Caco-2 (cell line): ENCODE measurements at regions not wholly inside any gene's neighbourhood (a gene's known extent, or its start where the extent isn't known, plus 50 kb on each side); places are given as distances from the start of the nearest gene placed in this dataset.
"Not testable (repeated sequence)": the region's sequence is repeated elsewhere in the genome, so short reads cannot be mapped to it uniquely, and the experiment has no call there.

Experiments used
- BruUV-seq: library from RNA; stranded (reverse); fragments of 400-500 nt; replicated peaks from 2 replicates; lab custom pipeline; 2021; lab: Mats Ljungman, UMichigan
- CTCF ChIA-PET: fragments of 300-600 bp; sonication (Branson Sonifier 250); formaldehyde crosslinking; loops from one replicate; lab custom pipeline; 2022; ENCODE audit warnings: antibody characterized with exemption; lab: Charles Lee
- POLR2A ChIA-PET: fragments of 300-600 bp; sonication (Branson Sonifier 250); formaldehyde crosslinking; loops from one replicate; lab custom pipeline; 2022; ENCODE audit warnings: antibody characterized with exemption; lab: Charles Lee
- DNase-seq, 2 experiments: peaks; one replicate each; pipeline versions ENCODE4 v3.0.0 to v3.0.0-alpha.2; 2020 to 2022
- H3K27me3 ChIP-seq: replicated peaks from 2 replicates; pipeline ENCODE4 v1.6.0; 2011; ENCODE audit warnings: low read length; ENCODE audit not compliant: control insufficient read depth, insufficient read depth
- H3K36me3 ChIP-seq: 2 replicates; pipeline ENCODE4 v1.5.1; 2011; ENCODE audit warnings: low read length; ENCODE audit not compliant: control insufficient read depth, insufficient read depth
- H3K4me1 ChIP-seq: fragments of 250-450 bp; sonication (Bioruptor Pico); 2 replicates; pipeline ENCODE4 v1.5.1; 2020; ENCODE audit warnings: mild to moderate bottlenecking
- H3K4me3 ChIP-seq: 2 replicates; pipeline ENCODE4 v1.5.1; 2011; ENCODE audit warnings: low read depth, mild to moderate bottlenecking, control low read depth, low read length
- H3K9me3 ChIP-seq: fragments of 250-450 bp; sonication (Bioruptor Pico); 2 replicates; pipeline ENCODE4 v1.5.1; 2020; ENCODE audit warnings: mild to moderate bottlenecking, moderate library complexity
- H3K27ac Mint-ChIP-seq: one replicate; pipeline ENCODE4 v1.8.0; 2022; ENCODE audit warnings: mixed read lengths; ENCODE audit not compliant: unreplicated experiment
- H3K27me3 Mint-ChIP-seq: one replicate; pipeline ENCODE4 v1.8.0; 2022; ENCODE audit warnings: mixed read lengths; ENCODE audit not compliant: insufficient read depth, unreplicated experiment
- H3K36me3 Mint-ChIP-seq: one replicate; pipeline ENCODE4 v1.8.0; 2022; ENCODE audit warnings: mild to moderate bottlenecking, mixed read lengths; ENCODE audit not compliant: insufficient read depth, unreplicated experiment
- H3K4me1 Mint-ChIP-seq: one replicate; pipeline ENCODE4 v1.8.0; 2022; ENCODE audit warnings: low read depth, mixed read lengths; ENCODE audit not compliant: unreplicated experiment
- H3K4me3 Mint-ChIP-seq: one replicate; pipeline ENCODE4 v1.8.0; 2022; ENCODE audit warnings: mild to moderate bottlenecking, moderate library complexity, mixed read lengths; ENCODE audit not compliant: unreplicated experiment
- H3K9me3 Mint-ChIP-seq: one replicate; pipeline ENCODE4 v1.8.0; 2022; ENCODE audit warnings: mixed read lengths; ENCODE audit not compliant: unreplicated experiment
- CTCF ChIP-seq, 2 experiments: fragments of 200-600 bp in 1 of 2; IDR thresholded peaks; 1 replicate in 1 of 2; 2 replicates in 1 of 2; pipeline versions ENCODE4 v1.5.1 to v1.8.0; 2011 to 2022; ENCODE audit warnings: antibody characterized with exemption in 1 of 2, control low read depth in 1 of 2, inconsistent platforms in 1 of 2, low read depth in 1 of 2, low read length in 1 of 2, mild to moderate bottlenecking in 1 of 2, moderate library complexity in 1 of 2; ENCODE audit not compliant: insufficient read depth in 1 of 2, severe bottlenecking in 1 of 2, unreplicated experiment in 1 of 2
- intact Hi-C: fragments of 100-400 bp; cut with micrococcal nuclease; formaldehyde crosslinking; loops from one replicate; pipeline ENCODE4 v1.10.0; 2022; ENCODE audit not compliant: unreplicated experiment

DNA sequence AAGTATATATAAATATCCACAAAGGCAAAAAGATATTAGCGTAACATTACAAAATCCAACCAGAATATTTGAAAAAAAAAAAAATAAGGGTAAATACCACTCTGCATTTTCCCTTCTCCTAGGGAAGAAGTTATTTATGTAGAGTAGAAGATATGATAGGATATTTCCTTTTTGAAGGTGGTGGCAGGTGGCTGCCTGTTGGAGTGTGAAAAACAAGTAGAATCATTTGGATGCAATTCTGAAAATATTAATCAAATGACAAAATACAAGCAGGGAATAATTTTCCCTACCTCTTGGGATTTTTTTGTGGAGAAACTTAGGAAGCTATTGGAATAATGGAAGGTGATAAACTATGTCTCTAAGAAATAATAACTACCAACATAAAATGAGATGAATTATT is 62.5 kb upstream of the OGFRL1 start:
- TF ChIP-seq CTCF (IDR thresholded peaks at IDR 0.05; ENCODE audit: insufficient read depth in 1 of 2, low read depth in 1 of 2, low read length in 1 of 2, severe bottlenecking in 1 of 2, unreplicated experiment in 1 of 2): no peak
- H3K4me1 ChIP-seq: 0 out of 2 replicates have a peak, but pooled peaks cover 6% of the 10 kb centered on the region
- BruUV-seq: no TSS peak
- ChIA-PET CTCF (no interaction called here), POLR2A (no interaction called here)
- no peaks in the 10 kb centered on the region for H3K9me3 ChIP-seq
- Mint-ChIP-seq H3K36me3 (no peaks in the 10 kb centered on the region), H3K27ac (no peak overlapping the region), H3K9me3 (no peaks in the 10 kb centered on the region), H3K27me3 (peaks cover 4% of the 10 kb centered on the region), H3K4me1 (no peaks in the 10 kb centered on the region), H3K4me3 (no peak overlapping the region)
- no peaks in the 10 kb centered on the region for H3K36me3 ChIP-seq
- intact Hi-C loops: no loop called here
- DNase-seq: no peak
- no peaks in the 10 kb centered on the region for H3K27me3 ChIP-seq
- H3K4me3 ChIP-seq: no peak overlapping the region

- H3K9me3 Mint-ChIP-seq: no peaks in the 10 kb centered on the region
- H3K36me3 ChIP-seq: no peaks in the 10 kb centered on the region
- H3K4me1 Mint-ChIP-seq: no peaks in the 10 kb centered on the region
- no peaks in the 10 kb centered on the region for H3K36me3 Mint-ChIP-seq
- ChIA-PET CTCF (no interaction called here), POLR2A (no interaction called here)
- BruUV-seq: no TSS peak
- H3K4me1 ChIP-seq: 0 out of 2 replicates have a peak, but pooled peaks cover 6% of the 10 kb centered on the region
- peaks cover 8% of the 10 kb centered on the region for H3K27me3 Mint-ChIP-seq
- DNase-seq: no peak
- no peak for TF ChIP-seq CTCF (IDR thresholded peaks at IDR 0.05; ENCODE audit: insufficient read depth in 1 of 2, low read depth in 1 of 2, low read length in 1 of 2, severe bottlenecking in 1 of 2, unreplicated experiment in 1 of 2)
- no peaks in the 10 kb centered on the region for H3K9me3 ChIP-seq
- intact Hi-C loops: no loop called here
- no peak overlapping the region for H3K4me3 Mint-ChIP-seq
- H3K27ac Mint-ChIP-seq: no peak overlapping the region
- H3K27me3 ChIP-seq: no peaks in the 10 kb centered on the region
- H3K4me3 ChIP-seq: no peak overlapping the region
These were observed 60.1 kb upstream of the OGFRL1 start for GRCh38 chr6:71228461-71229041.

- H3K4me1 Mint-ChIP-seq: no peaks in the 10 kb centered on the region
- no TSS peak for BruUV-seq
- no peak overlapping the region for H3K4me3 Mint-ChIP-seq
- Histone ChIP-seq H3K36me3 (no peaks in the 10 kb centered on the region), H3K4me1 (0 out of 2 replicates have a peak, but pooled peaks cover 6% of the 10 kb centered on the region), H3K9me3 (no peaks in the 10 kb centered on the region), H3K4me3 (no peak overlapping the region), H3K27me3 (no peaks in the 10 kb centered on the region)
- H3K27me3 Mint-ChIP-seq: peaks cover 8% of the 10 kb centered on the region
- no peak overlapping the region for H3K27ac Mint-ChIP-seq
- TF ChIP-seq CTCF (IDR thresholded peaks at IDR 0.05; ENCODE audit: insufficient read depth in 1 of 2, low read depth in 1 of 2, low read length in 1 of 2, severe bottlenecking in 1 of 2, unreplicated experiment in 1 of 2): no peak
- POLR2A ChIA-PET: no interaction called here
- CTCF ChIA-PET: no interaction called here
- no peaks in the 10 kb centered on the region for H3K9me3 Mint-ChIP-seq
- DNase-seq: no peak
- intact Hi-C loops: no loop called here
- no peaks in the 10 kb centered on the region for H3K36me3 Mint-ChIP-seq
These were observed 59.1 kb upstream of the OGFRL1 start for GRCh38 chr6:71229477-71229876.

DNA sequence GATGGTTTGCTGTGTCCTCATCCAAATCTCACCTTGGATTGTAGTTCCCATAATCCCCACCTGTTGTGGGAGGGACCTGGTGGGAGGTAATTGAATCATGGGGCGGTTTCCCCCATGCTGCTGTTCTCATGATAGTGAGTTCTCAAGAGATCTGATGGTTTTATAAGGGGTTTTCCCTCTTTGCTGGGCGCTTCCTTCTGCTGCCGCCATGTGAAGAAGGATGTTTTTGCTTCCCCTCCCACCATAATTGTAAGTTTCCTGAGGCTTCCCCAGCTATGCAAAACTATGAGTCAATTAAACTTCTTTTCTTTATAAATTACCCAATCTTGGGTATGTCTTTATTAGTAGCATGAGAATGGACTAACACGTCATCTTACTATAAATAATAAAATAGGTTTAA is 55.7 kb upstream of the OGFRL1 start:
- POLR2A ChIA-PET, H3K27me3 ChIP-seq, H3K4me1 Mint-ChIP-seq, H3K27me3 Mint-ChIP-seq, CTCF ChIA-PET, H3K27ac Mint-ChIP-seq, H3K4me3 ChIP-seq, H3K4me1 ChIP-seq, H3K36me3 Mint-ChIP-seq, DNase-seq, H3K36me3 ChIP-seq, H3K9me3 ChIP-seq, intact Hi-C loops, H3K4me3 Mint-ChIP-seq, H3K9me3 Mint-ChIP-seq, BruUV-seq: not testable (repeated sequence)
